GM13976 (cell line): ENCODE measurements at regions not wholly inside any gene's neighbourhood (a gene's known extent, or its start where the extent isn't known, plus 50 kb on each side); places are given as distances from the start of the nearest gene placed in this dataset.

Source experiments
- DNase-seq: peaks from one replicate; pipeline ENCODE4 v3.0.0; 2012; ENCODE audit warnings: low spot score
- CTCF ChIP-seq: IDR thresholded peaks from 2 replicates; pipeline ENCODE4 v1.5.1; 2012; ENCODE audit warnings: borderline replicate concordance, mild to moderate bottlenecking; ENCODE audit not compliant: insufficient read depth; ENCODE audit errors: extremely low read depth, missing control alignments, control extremely low read depth
- in situ Hi-C: fragments of 300-500 bp; cut with MboI; formaldehyde crosslinking; loops from one replicate; pipeline ENCODE4 v1.12.0; 2022; ENCODE audit warnings: low sequenced_read_pairs, mixed read lengths, inconsistent platforms; ENCODE audit not compliant: unreplicated experiment

- no peak for DNase-seq
- no peak for TF ChIP-seq CTCF
- in situ Hi-C loops, result no loop called here
Measured at GRCh38 chr21:41628256-41628655, 120.3 kb upstream of the TMPRSS2 start.

DNA sequence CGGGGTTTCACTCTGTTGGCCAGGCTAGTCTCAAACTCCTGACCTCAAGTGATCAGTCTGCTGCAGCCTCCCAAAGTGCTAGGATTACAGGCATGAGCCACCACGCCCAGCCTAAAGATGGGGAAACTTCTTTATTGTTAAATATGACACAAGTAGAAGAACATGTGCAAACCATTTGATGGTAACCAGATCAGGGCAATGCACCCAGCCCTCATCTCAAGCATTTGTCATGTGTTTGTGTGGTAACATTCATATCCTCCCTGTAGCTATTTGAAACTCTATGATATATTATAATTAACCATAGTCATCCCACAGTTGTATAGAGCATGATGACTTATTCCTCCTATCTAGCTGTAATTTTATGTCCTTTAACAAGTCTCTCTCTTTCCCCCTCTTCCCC lies 119.5 kb upstream of the TMPRSS2 start:
- TF ChIP-seq CTCF, result no peak
- in situ Hi-C loops, result no loop called here
- DNase-seq, result no peak

DNA sequence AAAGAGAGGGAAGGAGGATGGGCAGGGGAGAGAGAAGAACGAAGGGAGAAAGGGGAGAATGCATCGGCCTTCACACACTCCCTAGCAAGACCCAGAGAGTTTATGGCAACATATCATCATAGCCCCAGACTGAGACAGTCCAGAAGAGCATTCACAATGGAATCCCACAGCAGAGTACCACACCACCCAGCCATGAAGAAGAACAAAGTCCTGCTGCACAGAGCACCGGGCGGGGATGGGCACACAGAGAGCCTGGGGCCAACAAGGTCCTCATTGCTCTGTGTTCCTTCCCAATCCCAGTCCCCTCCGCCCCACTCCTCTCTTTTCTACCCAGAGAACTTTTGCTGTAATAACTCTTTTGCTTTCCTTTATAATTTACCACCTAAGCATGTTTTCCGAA lies 118.1 kb upstream of the TMPRSS2 start:
- DNase-seq, result no peak
- no peak for TF ChIP-seq CTCF
- in situ Hi-C loops, result no loop called here

DNA sequence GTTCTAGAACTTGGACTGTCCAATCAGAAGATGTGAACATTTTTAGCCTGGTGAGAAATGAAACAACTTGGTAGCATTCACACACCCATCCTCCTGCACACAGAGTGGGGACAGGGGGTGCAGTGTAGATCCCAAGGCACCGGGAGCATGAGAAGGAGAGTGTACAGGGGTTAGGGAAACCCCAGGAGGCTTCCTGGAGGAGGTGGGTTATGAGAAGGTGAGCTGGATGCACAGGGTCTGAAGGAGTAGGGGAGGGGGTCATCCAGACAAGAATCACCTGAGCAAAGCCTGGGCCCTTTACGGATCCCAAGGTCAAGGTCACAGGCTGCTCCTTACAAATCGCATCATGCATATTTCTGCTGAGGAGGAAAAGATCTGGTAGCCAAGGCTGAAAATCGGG lies 117.5 kb upstream of the TMPRSS2 start:
- TF ChIP-seq CTCF, result no peak
- in situ Hi-C loops, result no loop called here
- DNase-seq, result no peak

GRCh38 chr21:41624674-41625310 lies 116.8 kb upstream of the TMPRSS2 start:
- no peak for TF ChIP-seq CTCF
- no peak for DNase-seq
- in situ Hi-C loops, result loop anchor here (25.0 kb wide), 1 partner anchor 488 kb away; no protein-coding TSS in a partner anchor

- in situ Hi-C loops, result loop anchor here (25.0 kb wide), 1 partner anchor 488 kb away; no protein-coding TSS in a partner anchor
- no peak for TF ChIP-seq CTCF
- DNase-seq, result no peak
Measured at GRCh38 chr21:41623945-41624344, 116.0 kb upstream of the TMPRSS2 start.
